ENCODE measurements at regions not wholly inside any gene's neighbourhood (a gene's known extent, or its start where the extent isn't known, plus 50 kb on each side); places are given as distances from the start of the nearest gene placed in this dataset.

DNA sequence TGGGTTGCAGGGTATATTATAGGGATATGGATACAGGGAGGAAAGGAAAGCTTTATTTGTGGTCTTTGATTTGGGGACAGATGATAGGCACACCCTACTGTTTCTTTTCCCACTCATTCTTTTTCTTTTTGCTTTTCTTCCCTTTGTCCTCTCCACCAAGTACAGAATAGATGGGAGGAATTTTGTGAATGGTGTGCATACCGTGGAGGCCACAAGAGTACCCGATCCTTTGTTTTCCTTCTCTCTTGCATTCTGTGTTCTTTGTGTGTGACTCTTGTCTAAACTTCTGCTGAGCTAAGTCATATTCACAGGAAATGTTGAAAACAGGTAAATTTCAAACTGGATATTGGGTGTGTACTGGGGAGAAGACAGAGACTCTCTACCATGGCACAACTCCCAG lies 321.4 kb upstream of the SLC8A1 start:
- no peak for DNase-seq (ENCODE audit: low read depth in 1 of 2, low spot score in 1 of 2)
- H3K4me3 ChIP-seq (replicated peaks; ENCODE audit: insufficient read depth, low read length): no peak overlapping the region

DNA sequence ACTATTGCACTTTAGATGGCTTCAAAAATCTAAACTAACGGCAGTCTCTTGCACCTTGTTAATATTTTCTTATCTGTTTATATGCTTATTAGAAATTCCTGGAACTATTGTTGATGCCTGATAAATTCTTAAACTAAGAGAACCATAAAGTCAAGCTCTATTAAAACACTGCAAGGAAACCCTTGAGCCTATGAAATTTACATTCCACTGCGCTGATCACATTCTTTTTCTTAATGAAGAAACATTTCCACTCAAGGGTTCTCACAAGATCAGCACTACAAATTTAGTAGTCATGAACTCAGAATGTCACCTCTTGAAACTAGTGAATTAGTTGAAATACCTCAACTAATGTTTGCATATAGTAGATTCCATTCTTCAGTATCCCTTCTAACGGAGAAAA lies 331.8 kb upstream of the SLC8A1 start:
- H3K27ac ChIP-seq (replicated peaks): no peak overlapping the region
- no peak overlapping the region for H3K4me3 ChIP-seq (replicated peaks; ENCODE audit: insufficient read depth, low read length)
- TF ChIP-seq, protein P1, sequence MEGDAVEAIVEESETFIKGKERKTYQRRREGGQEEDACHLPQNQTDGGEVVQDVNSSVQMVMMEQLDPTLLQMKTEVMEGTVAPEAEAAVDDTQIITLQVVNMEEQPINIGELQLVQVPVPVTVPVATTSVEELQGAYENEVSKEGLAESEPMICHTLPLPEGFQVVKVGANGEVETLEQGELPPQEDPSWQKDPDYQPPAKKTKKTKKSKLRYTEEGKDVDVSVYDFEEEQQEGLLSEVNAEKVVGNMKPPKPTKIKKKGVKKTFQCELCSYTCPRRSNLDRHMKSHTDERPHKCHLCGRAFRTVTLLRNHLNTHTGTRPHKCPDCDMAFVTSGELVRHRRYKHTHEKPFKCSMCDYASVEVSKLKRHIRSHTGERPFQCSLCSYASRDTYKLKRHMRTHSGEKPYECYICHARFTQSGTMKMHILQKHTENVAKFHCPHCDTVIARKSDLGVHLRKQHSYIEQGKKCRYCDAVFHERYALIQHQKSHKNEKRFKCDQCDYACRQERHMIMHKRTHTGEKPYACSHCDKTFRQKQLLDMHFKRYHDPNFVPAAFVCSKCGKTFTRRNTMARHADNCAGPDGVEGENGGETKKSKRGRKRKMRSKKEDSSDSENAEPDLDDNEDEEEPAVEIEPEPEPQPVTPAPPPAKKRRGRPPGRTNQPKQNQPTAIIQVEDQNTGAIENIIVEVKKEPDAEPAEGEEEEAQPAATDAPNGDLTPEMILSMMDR (IDR thresholded peaks at IDR 0.05; ENCODE audit: insufficient read depth, low read length): no peak
- TF ChIP-seq, protein P2, sequence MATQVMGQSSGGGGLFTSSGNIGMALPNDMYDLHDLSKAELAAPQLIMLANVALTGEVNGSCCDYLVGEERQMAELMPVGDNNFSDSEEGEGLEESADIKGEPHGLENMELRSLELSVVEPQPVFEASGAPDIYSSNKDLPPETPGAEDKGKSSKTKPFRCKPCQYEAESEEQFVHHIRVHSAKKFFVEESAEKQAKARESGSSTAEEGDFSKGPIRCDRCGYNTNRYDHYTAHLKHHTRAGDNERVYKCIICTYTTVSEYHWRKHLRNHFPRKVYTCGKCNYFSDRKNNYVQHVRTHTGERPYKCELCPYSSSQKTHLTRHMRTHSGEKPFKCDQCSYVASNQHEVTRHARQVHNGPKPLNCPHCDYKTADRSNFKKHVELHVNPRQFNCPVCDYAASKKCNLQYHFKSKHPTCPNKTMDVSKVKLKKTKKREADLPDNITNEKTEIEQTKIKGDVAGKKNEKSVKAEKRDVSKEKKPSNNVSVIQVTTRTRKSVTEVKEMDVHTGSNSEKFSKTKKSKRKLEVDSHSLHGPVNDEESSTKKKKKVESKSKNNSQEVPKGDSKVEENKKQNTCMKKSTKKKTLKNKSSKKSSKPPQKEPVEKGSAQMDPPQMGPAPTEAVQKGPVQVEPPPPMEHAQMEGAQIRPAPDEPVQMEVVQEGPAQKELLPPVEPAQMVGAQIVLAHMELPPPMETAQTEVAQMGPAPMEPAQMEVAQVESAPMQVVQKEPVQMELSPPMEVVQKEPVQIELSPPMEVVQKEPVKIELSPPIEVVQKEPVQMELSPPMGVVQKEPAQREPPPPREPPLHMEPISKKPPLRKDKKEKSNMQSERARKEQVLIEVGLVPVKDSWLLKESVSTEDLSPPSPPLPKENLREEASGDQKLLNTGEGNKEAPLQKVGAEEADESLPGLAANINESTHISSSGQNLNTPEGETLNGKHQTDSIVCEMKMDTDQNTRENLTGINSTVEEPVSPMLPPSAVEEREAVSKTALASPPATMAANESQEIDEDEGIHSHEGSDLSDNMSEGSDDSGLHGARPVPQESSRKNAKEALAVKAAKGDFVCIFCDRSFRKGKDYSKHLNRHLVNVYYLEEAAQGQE (IDR thresholded peaks at IDR 0.05; ENCODE audit: insufficient replicate concordance, low read depth): no peak
- TF ChIP-seq SPI1 (IDR thresholded peaks at IDR 0.05; ENCODE audit: borderline replicate concordance, low read depth) (no peak), GABPA (IDR thresholded peaks at IDR 0.05; ENCODE audit: low read depth) (no peak), POLR2AphosphoS5 (IDR thresholded peaks at IDR 0.05; ENCODE audit: low read depth) (no peak)

More for the DNA sequence above, 321.4 kb upstream of the SLC8A1 start:
- H3K27me3 ChIP-seq (ENCODE audit: insufficient read depth, poor library complexity, severe bottlenecking): peaks cover 4% of the 10 kb centered on the region
- TF ChIP-seq SPI1 (IDR thresholded peaks at IDR 0.05; ENCODE audit: borderline replicate concordance, low read depth) (no peak), POLR2AphosphoS5 (IDR thresholded peaks at IDR 0.05; ENCODE audit: low read depth) (no peak), GABPA (IDR thresholded peaks at IDR 0.05; ENCODE audit: low read depth) (no peak)
- TF ChIP-seq, protein P2 (IDR thresholded peaks at IDR 0.05; ENCODE audit: insufficient replicate concordance, low read depth): no peak
- TF ChIP-seq, protein P1 (IDR thresholded peaks at IDR 0.05; ENCODE audit: insufficient read depth, low read length): no peak
- H3K27ac ChIP-seq (replicated peaks): no peak overlapping the region

DNA sequence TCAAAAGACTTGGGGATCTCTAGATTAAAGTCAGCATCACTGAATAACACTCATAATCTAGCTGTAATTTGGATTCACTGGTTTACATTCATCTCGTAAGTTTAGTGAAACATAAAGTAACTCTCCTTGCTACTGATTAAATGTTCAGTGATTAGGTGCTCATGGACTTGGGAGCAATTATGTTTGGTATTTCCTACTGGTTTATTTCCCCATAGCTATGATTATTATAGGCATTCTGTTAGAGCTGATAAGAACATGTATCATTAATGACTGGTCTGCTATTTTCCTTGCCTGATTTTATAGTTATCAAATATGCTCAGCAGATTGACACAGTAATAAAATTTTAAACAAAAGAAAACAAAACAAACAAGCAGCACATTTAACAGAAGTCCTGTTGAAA lies 334.7 kb upstream of the SLC8A1 start:
- Histone ChIP-seq H3K27ac (replicated peaks) (no peak overlapping the region), H3K27me3 (ENCODE audit: insufficient read depth, poor library complexity, severe bottlenecking) (no peaks in the 10 kb centered on the region), H3K4me3 (replicated peaks; ENCODE audit: insufficient read depth, low read length) (no peak overlapping the region)
- TF ChIP-seq SPI1 (IDR thresholded peaks at IDR 0.05; ENCODE audit: borderline replicate concordance, low read depth): no peak
- no peak for TF ChIP-seq GABPA (IDR thresholded peaks at IDR 0.05; ENCODE audit: low read depth)
- TF ChIP-seq, protein P2 (IDR thresholded peaks at IDR 0.05; ENCODE audit: insufficient replicate concordance, low read depth): no peak
- TF ChIP-seq POLR2AphosphoS5 (IDR thresholded peaks at IDR 0.05; ENCODE audit: low read depth): no peak
- TF ChIP-seq, protein P1 (IDR thresholded peaks at IDR 0.05; ENCODE audit: insufficient read depth, low read length): no peak
- no peak for DNase-seq (ENCODE audit: low read depth in 1 of 2, low spot score in 1 of 2)

More for the DNA sequence above, 331.8 kb upstream of the SLC8A1 start:
- no peak for DNase-seq (ENCODE audit: low read depth in 1 of 2, low spot score in 1 of 2)
- no peaks in the 10 kb centered on the region for H3K27me3 ChIP-seq (ENCODE audit: insufficient read depth, poor library complexity, severe bottlenecking)

Measured in HL-60 (cell line).